ENCODE measurements at regions not wholly inside any gene's neighbourhood (a gene's known extent, or its start where the extent isn't known, plus 50 kb on each side); places are given as distances from the start of the nearest gene placed in this dataset.
A peak's percentile ranks its signal among the peaks of the same experiment; 100 is the strongest.

DNA sequence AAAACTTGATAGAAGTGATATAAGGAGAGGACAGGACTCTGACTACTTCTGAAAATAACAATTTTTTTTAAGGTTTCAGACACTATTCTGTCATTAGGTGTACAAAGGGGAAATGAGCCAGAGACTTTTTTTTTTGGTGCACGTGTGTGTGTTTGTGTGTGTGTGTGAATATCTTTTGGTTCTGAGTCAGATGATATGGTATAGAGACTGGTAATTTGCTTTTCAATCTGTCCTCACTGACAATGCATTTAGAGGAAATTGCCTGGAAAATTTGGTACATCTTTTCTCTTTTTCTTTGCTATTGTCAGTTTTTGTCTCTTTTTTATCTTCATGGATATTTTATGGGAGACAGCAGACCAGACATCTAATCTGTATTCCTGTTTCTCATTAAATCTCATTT, 59.3 kb downstream of the DDIT4L start:
- peaks cover 0 to 2% (median 0%) of the 10 kb centered on the region in 6 donors for H3K9me3 Mint-ChIP-seq
- no peak for DNase-seq
- H3K27me3 Mint-ChIP-seq (ENCODE audit: low read depth in 3 of 3), result peaks cover 0 to 6% (median 2%) of the 10 kb centered on the region in 3 donors
- no peak overlapping the region for H3K4me3 Mint-ChIP-seq
- peaks cover 0 to 3% (median 0%) of the 10 kb centered on the region in 3 donors for H3K36me3 Mint-ChIP-seq
- no peaks in the 10 kb centered on the region for H3K4me1 Mint-ChIP-seq
- H3K27ac Mint-ChIP-seq, result no peak overlapping the region

DNA sequence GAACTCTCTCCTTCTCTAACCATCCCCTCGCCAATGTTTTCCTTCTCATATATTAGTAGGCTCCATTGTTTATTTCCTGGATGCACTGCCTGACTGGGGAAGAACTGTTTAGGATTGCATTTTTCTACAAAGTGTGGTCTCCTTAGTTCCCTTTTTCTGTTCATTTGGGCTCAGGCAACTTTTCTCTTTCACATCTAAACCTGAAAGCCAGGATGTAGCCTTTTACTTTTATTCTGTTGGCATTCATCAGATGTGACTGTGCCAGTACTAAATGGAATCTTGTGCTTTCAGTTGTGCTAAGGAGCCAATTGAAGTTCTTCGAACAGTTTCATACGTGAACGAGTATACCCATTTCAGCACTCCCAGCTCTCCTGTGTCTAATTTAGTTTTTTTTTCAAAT, 59.8 kb downstream of the DDIT4L start:
- no peak for DNase-seq
- no peak overlapping the region for H3K4me3 Mint-ChIP-seq
- H3K27me3 Mint-ChIP-seq (ENCODE audit: low read depth in 3 of 3), result peaks cover 0 to 6% (median 2%) of the 10 kb centered on the region in 3 donors
- H3K27ac Mint-ChIP-seq, result no peak overlapping the region
- H3K4me1 Mint-ChIP-seq, result no peaks in the 10 kb centered on the region
- H3K36me3 Mint-ChIP-seq, result peaks cover 0 to 4% (median 0%) of the 10 kb centered on the region in 3 donors
- H3K9me3 Mint-ChIP-seq, result peaks cover 0 to 2% (median 2%) of the 10 kb centered on the region in 6 donors

DNA sequence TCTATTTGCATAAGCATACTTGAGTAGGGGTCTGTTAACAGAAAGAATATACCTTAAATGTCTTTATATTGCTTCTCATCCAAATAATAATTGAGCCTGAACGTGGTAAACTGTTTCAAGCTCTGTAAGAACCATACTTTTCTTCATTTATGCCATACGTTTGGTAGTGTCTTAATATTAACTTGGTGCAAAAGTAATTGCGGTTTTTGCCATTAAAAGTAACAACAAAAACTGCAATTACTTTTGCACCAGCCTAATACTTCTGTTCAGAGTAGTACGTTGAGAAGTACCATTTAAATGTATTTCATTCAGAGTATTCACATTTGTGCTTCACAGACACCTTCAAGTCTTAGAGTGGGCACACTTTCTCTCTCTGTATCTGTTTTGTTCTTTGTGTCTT, 60.5 kb downstream of the DDIT4L start:
- no peak overlapping the region for H3K4me3 Mint-ChIP-seq
- no peaks in the 10 kb centered on the region for H3K4me1 Mint-ChIP-seq
- peaks cover 0 to 10% (median 7%) of the 10 kb centered on the region in 6 donors for H3K9me3 Mint-ChIP-seq
- DNase-seq, result no peak
- H3K36me3 Mint-ChIP-seq, result peaks cover 2 to 7% (median 3%) of the 10 kb centered on the region in 3 donors
- peaks cover 0 to 6% (median 2%) of the 10 kb centered on the region in 3 donors for H3K27me3 Mint-ChIP-seq (ENCODE audit: low read depth in 3 of 3)
- no peak overlapping the region for H3K27ac Mint-ChIP-seq

DNA sequence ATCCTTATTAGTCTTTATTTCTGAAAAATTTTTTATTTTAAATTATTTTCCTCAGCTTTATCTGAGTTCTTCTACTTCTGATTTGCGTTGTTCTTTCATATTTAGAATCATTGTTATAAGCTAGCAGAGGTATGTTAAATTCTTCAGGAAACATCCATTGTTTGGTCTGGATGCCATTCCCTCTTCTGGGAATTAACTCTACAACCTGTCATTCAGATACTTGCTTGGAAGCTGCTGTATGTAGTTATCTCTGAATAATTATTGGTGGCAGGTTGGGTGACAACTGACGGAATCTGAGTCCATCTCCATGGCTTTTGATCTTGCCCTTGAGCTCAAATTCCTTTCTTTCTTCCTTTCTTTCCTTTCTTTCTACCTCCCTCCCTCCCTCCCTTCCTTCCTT, 61.9 kb downstream of the DDIT4L start:
- H3K27me3 Mint-ChIP-seq (ENCODE audit: low read depth in 3 of 3), result peaks cover 0 to 6% (median 2%) of the 10 kb centered on the region in 3 donors
- peaks cover 5 to 7% (median 5%) of the 10 kb centered on the region in 3 donors for H3K36me3 Mint-ChIP-seq
- H3K4me3 Mint-ChIP-seq, result no peak overlapping the region
- peaks cover 2 to 22% (median 10%) of the 10 kb centered on the region in 6 donors for H3K9me3 Mint-ChIP-seq
- no peaks in the 10 kb centered on the region for H3K4me1 Mint-ChIP-seq
- no peak overlapping the region for H3K27ac Mint-ChIP-seq
- DNase-seq, result no peak

DNA sequence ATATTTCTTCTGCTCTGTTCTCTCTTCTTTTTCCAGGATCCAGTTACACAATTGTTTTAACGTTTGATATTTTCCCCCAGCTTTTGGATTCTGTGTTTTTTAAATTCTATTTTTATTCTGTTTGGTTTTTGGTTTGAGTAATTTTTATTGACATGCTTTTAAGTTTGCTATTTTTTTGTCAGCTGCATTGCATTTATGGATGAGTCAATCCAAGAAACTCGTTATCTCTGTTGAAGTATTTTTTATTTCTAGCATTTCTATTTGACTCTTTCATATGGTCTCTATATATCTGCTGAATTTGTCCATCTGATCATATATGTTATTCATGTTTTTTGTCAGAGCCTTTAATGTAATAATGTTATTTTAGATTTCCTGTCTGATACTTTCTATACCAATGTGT, 65.6 kb downstream of the DDIT4L start:
- no peak for DNase-seq
- no peaks in the 10 kb centered on the region for H3K4me1 Mint-ChIP-seq
- no peak overlapping the region for H3K4me3 Mint-ChIP-seq
- H3K9me3 Mint-ChIP-seq, result peaks cover 2 to 22% (median 10%) of the 10 kb centered on the region in 6 donors
- peaks cover 0 to 6% (median 3%) of the 10 kb centered on the region in 3 donors for H3K27me3 Mint-ChIP-seq (ENCODE audit: low read depth in 3 of 3)
- no peak overlapping the region for H3K27ac Mint-ChIP-seq
- H3K36me3 Mint-ChIP-seq, result peaks cover 5 to 7% (median 5%) of the 10 kb centered on the region in 3 donors

DNA sequence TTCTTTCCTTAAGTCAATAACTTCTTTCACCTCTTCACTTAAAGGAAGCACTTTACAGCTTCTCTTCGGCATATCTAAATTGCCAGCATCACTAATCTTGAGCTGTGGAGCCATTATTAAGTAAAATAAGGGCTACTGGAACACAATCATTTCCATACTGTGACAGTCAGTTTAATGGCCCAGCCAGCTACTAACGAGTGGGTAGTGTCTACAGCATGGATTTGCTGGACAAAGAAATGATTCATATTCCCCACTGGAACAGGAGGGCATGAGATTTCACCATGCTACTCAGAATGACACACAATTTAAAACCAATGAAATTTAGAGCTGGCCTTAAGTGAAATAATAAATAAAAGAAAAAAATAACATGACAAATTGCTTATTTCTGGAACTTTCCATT, 72.1 kb downstream of the DDIT4L start:
- no peaks in the 10 kb centered on the region for H3K4me1 Mint-ChIP-seq
- no peak for DNase-seq
- H3K36me3 Mint-ChIP-seq, result no peaks in the 10 kb centered on the region
- peaks cover 0 to 3% (median 2%) of the 10 kb centered on the region in 3 donors for H3K27me3 Mint-ChIP-seq (ENCODE audit: low read depth in 3 of 3)
- no peak overlapping the region for H3K4me3 Mint-ChIP-seq
- H3K27ac Mint-ChIP-seq, result no peak overlapping the region
- H3K9me3 Mint-ChIP-seq, result no peaks in the 10 kb centered on the region

DNA sequence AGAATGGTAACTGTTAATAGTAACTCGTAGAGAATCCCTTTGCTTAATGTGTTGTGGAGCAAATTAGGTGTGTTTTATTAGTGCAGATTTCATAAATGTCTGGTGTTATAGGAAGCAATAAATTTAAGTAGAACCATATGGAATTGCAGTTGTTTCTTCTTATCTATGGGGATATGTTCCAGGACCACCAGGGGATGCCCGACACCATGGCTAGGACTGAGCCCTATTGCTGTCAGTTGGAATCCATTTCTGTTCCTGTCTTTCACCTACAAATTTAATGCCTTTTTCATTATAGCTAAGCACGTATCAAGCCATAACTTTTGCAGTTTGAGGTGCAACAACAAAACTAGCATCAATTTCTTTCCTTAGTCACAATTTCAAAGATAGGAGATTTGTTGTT, 72.5 kb downstream of the DDIT4L start:
- Mint-ChIP-seq H3K9me3 (no peaks in the 10 kb centered on the region), H3K36me3 (no peaks in the 10 kb centered on the region), H3K4me1 (no peaks in the 10 kb centered on the region), H3K27ac (no peak overlapping the region), H3K4me3 (no peak overlapping the region), H3K27me3 (ENCODE audit: low read depth in 3 of 3) (peaks cover 0 to 3% (median 2%) of the 10 kb centered on the region in 3 donors)
- no peak for DNase-seq

DNA sequence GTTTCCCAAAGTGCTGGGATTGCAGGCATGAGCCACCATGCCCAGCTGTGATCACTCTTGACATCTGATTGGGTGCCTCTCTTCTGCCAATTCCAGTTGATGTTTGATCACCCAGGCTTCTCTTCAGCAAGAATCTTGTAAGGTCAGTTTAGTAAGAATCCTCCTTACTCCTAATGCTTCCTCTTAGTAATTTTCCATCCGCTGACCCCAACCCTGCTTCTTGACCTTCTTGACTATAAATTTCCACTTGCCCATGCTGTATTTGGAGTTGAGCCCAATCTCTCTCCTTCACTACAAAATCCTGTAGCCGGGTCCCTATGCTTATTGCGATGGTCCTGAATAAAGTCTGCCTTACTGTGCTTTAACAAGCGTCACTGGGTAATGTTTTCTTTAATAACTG, 75.4 kb downstream of the DDIT4L start:
- H3K9me3 Mint-ChIP-seq, result no peaks in the 10 kb centered on the region
- no peaks in the 10 kb centered on the region for H3K36me3 Mint-ChIP-seq
- H3K4me1 Mint-ChIP-seq, result no peaks in the 10 kb centered on the region
- no peak overlapping the region for H3K4me3 Mint-ChIP-seq
- no peak for DNase-seq
- H3K27ac Mint-ChIP-seq, result no peak overlapping the region
- H3K27me3 Mint-ChIP-seq (ENCODE audit: low read depth in 3 of 3), result peaks cover 0 to 2% (median 2%) of the 10 kb centered on the region in 3 donors

DNA sequence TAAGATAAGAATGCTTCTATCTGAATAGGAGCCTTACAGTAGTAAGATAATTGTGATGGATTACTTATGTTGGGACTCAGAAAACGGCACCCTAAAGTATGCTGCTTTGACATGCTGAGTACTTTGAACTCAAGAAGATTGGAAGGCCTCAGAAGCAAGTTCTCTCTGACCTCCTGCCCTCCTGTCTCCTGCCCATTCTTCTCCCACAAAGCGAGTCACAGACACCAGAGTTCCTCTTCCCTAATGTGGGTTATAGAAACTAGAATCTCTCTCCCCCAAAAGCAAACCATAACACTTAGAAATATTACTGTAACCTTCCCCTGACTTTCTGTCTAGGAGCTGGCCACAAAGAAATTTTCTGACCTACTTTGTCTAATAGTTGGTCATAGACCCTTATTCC, 76.5 kb downstream of the DDIT4L start:
- no peak overlapping the region for H3K4me3 Mint-ChIP-seq
- no peak overlapping the region for H3K27ac Mint-ChIP-seq
- no peak for DNase-seq
- peaks cover 0 to 2% (median 2%) of the 10 kb centered on the region in 3 donors for H3K27me3 Mint-ChIP-seq (ENCODE audit: low read depth in 3 of 3)
- H3K36me3 Mint-ChIP-seq, result no peaks in the 10 kb centered on the region
- H3K9me3 Mint-ChIP-seq, result no peaks in the 10 kb centered on the region
- H3K4me1 Mint-ChIP-seq, result no peaks in the 10 kb centered on the region

DNA sequence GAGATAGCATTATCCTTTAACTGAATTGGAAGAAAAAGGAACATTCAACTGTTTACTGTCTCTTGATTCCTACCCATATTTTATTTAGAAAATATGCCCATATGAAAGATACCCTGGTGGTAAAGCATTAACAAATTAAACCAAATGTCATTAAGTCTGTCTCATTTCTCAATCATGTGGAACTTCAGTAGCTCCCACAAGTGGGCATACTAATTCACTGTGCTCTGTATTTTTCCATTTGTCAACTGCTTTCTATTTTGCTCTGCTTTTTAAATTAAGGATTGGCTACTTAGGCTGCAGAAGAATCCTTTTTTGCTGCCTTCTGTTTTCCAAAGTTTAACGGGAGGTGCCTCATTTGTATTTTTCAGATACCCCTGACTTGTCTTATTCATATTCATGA, 77.2 kb downstream of the DDIT4L start:
- H3K27me3 Mint-ChIP-seq (ENCODE audit: low read depth in 3 of 3), result peaks cover 0 to 2% (median 2%) of the 10 kb centered on the region in 3 donors
- H3K27ac Mint-ChIP-seq, result no peak overlapping the region
- no peaks in the 10 kb centered on the region for H3K9me3 Mint-ChIP-seq
- no peaks in the 10 kb centered on the region for H3K4me1 Mint-ChIP-seq
- H3K36me3 Mint-ChIP-seq, result no peaks in the 10 kb centered on the region
- DNase-seq, result no peak
- H3K4me3 Mint-ChIP-seq, result no peak overlapping the region

DNA sequence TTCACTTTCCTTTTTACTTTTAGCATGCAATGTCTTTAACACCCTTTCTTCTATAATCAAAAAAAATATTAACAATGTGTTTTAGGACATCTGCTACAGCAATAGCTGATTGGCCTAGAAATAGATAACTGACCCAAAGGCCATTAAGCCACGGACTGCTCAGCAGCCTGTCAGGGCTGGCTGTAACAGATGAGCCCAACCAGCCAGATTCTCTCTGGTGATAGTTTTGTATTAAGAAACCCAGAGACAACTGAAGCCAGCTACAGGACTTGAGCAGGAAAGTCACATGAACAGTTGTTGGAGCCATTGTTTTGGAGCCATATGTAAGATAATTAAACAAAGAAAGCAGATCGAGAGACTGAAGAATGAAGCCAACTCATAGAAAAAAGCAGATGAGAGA, 80.3 kb downstream of the DDIT4L start:
- DNase-seq, result no peak
- H3K4me3 Mint-ChIP-seq, result no peak overlapping the region
- H3K27me3 Mint-ChIP-seq (ENCODE audit: low read depth in 3 of 3), result peaks cover 0 to under 1% (median 0%) of the 10 kb centered on the region in 3 donors
- no peaks in the 10 kb centered on the region for H3K9me3 Mint-ChIP-seq
- H3K36me3 Mint-ChIP-seq, result no peaks in the 10 kb centered on the region
- H3K4me1 Mint-ChIP-seq, result peaks cover 13 to 20% of the 10 kb centered on the region in 2 donors
- no peak overlapping the region for H3K27ac Mint-ChIP-seq

DNA sequence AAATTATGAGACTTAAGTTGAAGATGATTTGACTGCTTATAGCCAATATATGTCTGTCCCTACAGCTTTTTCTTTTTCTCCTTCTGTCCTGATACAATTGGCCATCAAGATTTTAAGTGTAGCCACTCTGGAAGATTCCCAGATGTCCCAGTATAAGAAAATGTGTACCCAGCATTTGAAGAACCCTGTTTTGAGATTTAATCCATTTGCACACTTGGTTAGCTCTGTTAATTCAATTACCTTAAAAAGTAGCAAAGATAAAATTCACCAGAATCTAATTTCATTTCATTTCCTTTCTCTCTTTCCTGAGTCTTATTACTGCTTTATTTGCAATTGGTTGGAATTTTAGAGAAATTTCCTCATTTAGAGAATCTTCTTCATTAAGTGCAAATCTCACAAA, 81.4 kb downstream of the DDIT4L start:
- H3K4me1 Mint-ChIP-seq, result peaks cover 13 to 24% of the 10 kb centered on the region in 2 donors
- H3K27me3 Mint-ChIP-seq (ENCODE audit: low read depth in 3 of 3), result no peaks in the 10 kb centered on the region
- no peak overlapping the region for H3K27ac Mint-ChIP-seq
- no peak for DNase-seq
- no peaks in the 10 kb centered on the region for H3K36me3 Mint-ChIP-seq
- H3K4me3 Mint-ChIP-seq, result no peak overlapping the region
- no peaks in the 10 kb centered on the region for H3K9me3 Mint-ChIP-seq

DNA sequence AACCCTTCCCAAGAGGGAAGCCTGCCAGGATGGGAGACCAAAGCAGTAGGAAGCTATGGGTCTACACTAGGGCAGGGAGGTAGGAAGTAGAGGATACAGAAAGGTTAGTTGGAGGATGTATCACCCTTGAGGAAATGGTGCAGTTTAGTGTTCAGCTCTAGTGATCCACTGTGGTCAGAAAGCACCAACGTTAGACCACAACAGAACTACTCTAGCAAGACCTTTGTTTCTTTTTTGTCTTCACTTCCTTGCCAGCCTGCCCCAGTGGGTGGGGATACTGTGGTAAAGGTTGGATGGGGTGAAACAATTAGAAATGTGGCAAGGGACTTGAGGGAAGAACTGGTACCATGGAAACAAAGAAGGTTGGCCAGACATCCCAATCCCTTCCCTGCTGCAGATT, 83.3 kb downstream of the DDIT4L start:
- peak overlapping the region in 3 of 5 donors; percentile 3 to 69 (median 55) for H3K4me3 Mint-ChIP-seq
- no peaks in the 10 kb centered on the region for H3K27me3 Mint-ChIP-seq (ENCODE audit: low read depth in 3 of 3)
- DNase-seq, result peak; percentile 53 to 61 (median 57)
- H3K9me3 Mint-ChIP-seq, result no peaks in the 10 kb centered on the region
- H3K36me3 Mint-ChIP-seq, result no peaks in the 10 kb centered on the region
- H3K27ac Mint-ChIP-seq, result peak overlapping the region; percentile 21 to 82 (median 77)
- H3K4me1 Mint-ChIP-seq, result peaks cover 17 to 34% of the 10 kb centered on the region in 2 donors

DNA sequence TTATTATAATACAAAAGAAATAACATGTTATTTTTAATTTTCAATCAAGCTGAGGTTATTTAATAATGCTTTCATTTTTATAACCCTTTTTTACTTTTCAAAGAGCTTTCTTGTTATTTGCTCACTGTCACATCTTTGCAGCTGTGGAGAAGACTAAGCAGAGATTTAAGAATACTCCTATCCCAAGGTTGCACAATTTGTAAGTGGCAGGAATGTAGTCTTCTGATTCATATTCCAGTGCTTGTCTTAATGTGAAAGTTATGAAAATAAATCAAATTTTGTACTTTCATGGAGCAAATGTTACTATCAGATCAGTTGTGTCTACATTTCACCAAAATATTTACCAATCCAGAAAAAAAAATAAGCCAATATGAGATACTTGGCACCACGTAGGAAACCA, 86.6 kb downstream of the DDIT4L start:
- Mint-ChIP-seq H3K9me3 (no peaks in the 10 kb centered on the region), H3K27ac (no peak overlapping the region), H3K36me3 (no peaks in the 10 kb centered on the region), H3K27me3 (ENCODE audit: low read depth in 3 of 3) (no peaks in the 10 kb centered on the region), H3K4me1 (peaks cover 39 to 57% of the 10 kb centered on the region in 2 donors), H3K4me3 (no peak overlapping the region)
- DNase-seq, result no peak

DNA sequence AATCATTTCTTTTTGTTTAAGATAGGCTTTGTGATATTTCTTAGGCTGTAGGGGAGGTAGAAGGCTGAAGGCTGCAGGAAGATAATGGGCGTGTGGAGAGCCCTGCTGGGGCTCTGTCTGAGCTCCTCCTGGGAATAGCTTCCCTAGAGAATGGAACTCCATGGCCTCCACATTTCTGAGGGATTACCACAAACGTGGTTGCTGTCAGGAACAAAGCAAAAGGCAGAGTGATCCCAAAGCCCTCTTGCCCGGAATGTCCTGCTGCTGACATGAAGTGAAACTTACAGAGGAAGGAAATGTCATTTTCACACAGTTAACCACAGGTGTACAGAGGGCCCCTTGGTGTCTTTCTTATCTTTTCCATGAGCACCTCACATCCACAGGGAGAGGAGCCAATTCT, 89.3 kb downstream of the DDIT4L start:
- DNase-seq, result peak; percentile 26 to 33 (median 30)
- peak overlapping the region; percentile 47 to 75 (median 68) for H3K4me3 Mint-ChIP-seq
- no peaks in the 10 kb centered on the region for H3K36me3 Mint-ChIP-seq
- H3K9me3 Mint-ChIP-seq, result no peaks in the 10 kb centered on the region
- H3K27ac Mint-ChIP-seq, result peak overlapping the region in 4 of 6 donors; percentile 0 to 58 (median 29)
- no peaks in the 10 kb centered on the region for H3K27me3 Mint-ChIP-seq (ENCODE audit: low read depth in 3 of 3)
- peaks cover 28 to 42% of the 10 kb centered on the region in 2 donors for H3K4me1 Mint-ChIP-seq

Data from immature natural killer cell (primary cell).